Activated CD4-positive, alpha-beta memory T cell treated with anti-CD3 and anti-CD28 coated beads, Interleukin-2, amount 10 ng/mL, durations not matched to agents 7 days and 5 days (primary cell): ENCODE measurements at regions not wholly inside any gene's neighbourhood (a gene's known extent, or its start where the extent isn't known, plus 50 kb on each side); places are given as distances from the start of the nearest gene placed in this dataset.

Source experiments
- CTCF ChIA-PET: fragments of 350-600 bp; sonication (Branson Sonifier 250); formaldehyde crosslinking; loops from one replicate; lab custom pipeline; 2021; ENCODE audit warnings: antibody characterized with exemption, inconsistent platforms; lab: Charles Lee
- POLR2A ChIA-PET: fragments of 350-600 bp; sonication (Branson Sonifier 250); formaldehyde crosslinking; loops from one replicate; lab custom pipeline; 2021; ENCODE audit warnings: antibody characterized with exemption; lab: Charles Lee
- DNase-seq: peaks from one replicate; pipeline ENCODE4 v3.0.0-alpha.2; 2020
- H3K27ac Mint-ChIP-seq: one replicate; pipeline ENCODE4 v1.8.0; 2021; ENCODE audit warnings: mild to moderate bottlenecking, mixed read lengths
- H3K27me3 Mint-ChIP-seq: one replicate; pipeline ENCODE4 v1.8.0; 2021; ENCODE audit warnings: mixed read lengths
- H3K36me3 Mint-ChIP-seq: one replicate; pipeline ENCODE4 v1.8.0; 2021; ENCODE audit warnings: low read depth, mixed read lengths
- H3K4me1 Mint-ChIP-seq: one replicate; pipeline ENCODE4 v1.8.0; 2021; ENCODE audit warnings: mixed read lengths
- H3K4me3 Mint-ChIP-seq: one replicate; pipeline ENCODE4 v1.8.0; 2021; ENCODE audit warnings: mild to moderate bottlenecking, mixed read lengths
- H3K9me3 Mint-ChIP-seq: one replicate; pipeline ENCODE4 v1.8.0; 2021; ENCODE audit warnings: mixed read lengths

GRCh38 chr15:61629269-61629668 is 400.2 kb upstream of the RORA start:
- ChIA-PET POLR2A (no interaction called here), CTCF (no interaction called here)
- no peak for DNase-seq
- no peaks in the 10 kb centered on the region for H3K4me1 Mint-ChIP-seq
- H3K9me3 Mint-ChIP-seq: no peaks in the 10 kb centered on the region
- no peaks in the 10 kb centered on the region for H3K36me3 Mint-ChIP-seq
- H3K27ac Mint-ChIP-seq: no peak overlapping the region
- peaks cover 12% of the 10 kb centered on the region for H3K27me3 Mint-ChIP-seq
- no peak overlapping the region for H3K4me3 Mint-ChIP-seq

- no peaks in the 10 kb centered on the region for H3K4me1 Mint-ChIP-seq
- CTCF ChIA-PET: no interaction called here
- no peaks in the 10 kb centered on the region for H3K9me3 Mint-ChIP-seq
- POLR2A ChIA-PET: no interaction called here
- no peak for DNase-seq
- no peaks in the 10 kb centered on the region for H3K36me3 Mint-ChIP-seq
- no peak overlapping the region for H3K4me3 Mint-ChIP-seq
- peaks cover 10% of the 10 kb centered on the region for H3K27me3 Mint-ChIP-seq
- H3K27ac Mint-ChIP-seq: no peak overlapping the region
Observed at GRCh38 chr15:61624950-61625349, 395.8 kb upstream of the RORA start.

GRCh38 chr15:61623746-61624145 is 394.6 kb upstream of the RORA start:
- Mint-ChIP-seq H3K27me3 (peaks cover 9% of the 10 kb centered on the region), H3K4me1 (no peaks in the 10 kb centered on the region), H3K9me3 (no peaks in the 10 kb centered on the region), H3K4me3 (no peak overlapping the region), H3K27ac (no peak overlapping the region), H3K36me3 (no peaks in the 10 kb centered on the region)
- no peak for DNase-seq
- ChIA-PET CTCF (interaction anchor here (1.2 kb wide), 1 partner anchor 10 kb away, joined by 3 read pairs; no protein-coding TSS in a partner anchor), POLR2A (no interaction called here)

GRCh38 chr15:61621865-61622264 is 392.8 kb upstream of the RORA start:
- no peak overlapping the region for H3K4me3 Mint-ChIP-seq
- ChIA-PET POLR2A (no interaction called here), CTCF (interaction anchor here (0.7 to 2.2 kb wide), 3 partner anchors 12 to 455 kb away, joined by 3 to 5 read pairs (median 3); no protein-coding TSS in a partner anchor)
- no peaks in the 10 kb centered on the region for H3K4me1 Mint-ChIP-seq
- DNase-seq: no peak
- H3K27me3 Mint-ChIP-seq: peaks cover 7% of the 10 kb centered on the region
- no peaks in the 10 kb centered on the region for H3K36me3 Mint-ChIP-seq
- H3K27ac Mint-ChIP-seq: no peak overlapping the region
- H3K9me3 Mint-ChIP-seq: no peaks in the 10 kb centered on the region

GRCh38 chr15:61621146-61621545 is 392.0 kb upstream of the RORA start:
- Mint-ChIP-seq H3K4me1 (no peaks in the 10 kb centered on the region), H3K4me3 (no peak overlapping the region), H3K27me3 (peaks cover 8% of the 10 kb centered on the region), H3K36me3 (no peaks in the 10 kb centered on the region), H3K9me3 (no peaks in the 10 kb centered on the region), H3K27ac (no peak overlapping the region)
- ChIA-PET CTCF (interaction anchor here (0.8 to 2.2 kb wide), 2 partner anchors 13 to 452 kb away, joined by 3 to 5 read pairs; no protein-coding TSS in a partner anchor), POLR2A (no interaction called here)
- DNase-seq: no peak

GRCh38 chr15:61620151-61620550 is 391.0 kb upstream of the RORA start:
- DNase-seq: no peak
- Mint-ChIP-seq H3K4me1 (no peaks in the 10 kb centered on the region), H3K27ac (no peak overlapping the region), H3K4me3 (no peak overlapping the region), H3K36me3 (no peaks in the 10 kb centered on the region), H3K27me3 (peaks cover 9% of the 10 kb centered on the region), H3K9me3 (no peaks in the 10 kb centered on the region)
- ChIA-PET POLR2A (no interaction called here), CTCF (no interaction called here)

GRCh38 chr15:61613729-61614128 is 384.6 kb upstream of the RORA start:
- H3K36me3 Mint-ChIP-seq: no peaks in the 10 kb centered on the region
- no peak overlapping the region for H3K27ac Mint-ChIP-seq
- H3K27me3 Mint-ChIP-seq: peaks cover 10% of the 10 kb centered on the region
- no peaks in the 10 kb centered on the region for H3K4me1 Mint-ChIP-seq
- no peak for DNase-seq
- ChIA-PET POLR2A (no interaction called here), CTCF (no interaction called here)
- H3K9me3 Mint-ChIP-seq: no peaks in the 10 kb centered on the region
- H3K4me3 Mint-ChIP-seq: no peak overlapping the region

GRCh38 chr15:61613138-61613537 is 384.0 kb upstream of the RORA start:
- H3K4me1 Mint-ChIP-seq: no peaks in the 10 kb centered on the region
- CTCF ChIA-PET: no interaction called here
- no peak overlapping the region for H3K27ac Mint-ChIP-seq
- POLR2A ChIA-PET: no interaction called here
- DNase-seq: no peak
- no peak overlapping the region for H3K4me3 Mint-ChIP-seq
- H3K27me3 Mint-ChIP-seq: peaks cover 10% of the 10 kb centered on the region
- H3K9me3 Mint-ChIP-seq: no peaks in the 10 kb centered on the region
- H3K36me3 Mint-ChIP-seq: no peaks in the 10 kb centered on the region

GRCh38 chr15:61612111-61612510 is 383.0 kb upstream of the RORA start:
- H3K36me3 Mint-ChIP-seq: no peaks in the 10 kb centered on the region
- no peak overlapping the region for H3K27ac Mint-ChIP-seq
- DNase-seq: no peak
- H3K9me3 Mint-ChIP-seq: no peaks in the 10 kb centered on the region
- no peaks in the 10 kb centered on the region for H3K4me1 Mint-ChIP-seq
- peaks cover 12% of the 10 kb centered on the region for H3K27me3 Mint-ChIP-seq
- H3K4me3 Mint-ChIP-seq: no peak overlapping the region
- POLR2A ChIA-PET: no interaction called here
- CTCF ChIA-PET: no interaction called here

- H3K27ac Mint-ChIP-seq: no peak overlapping the region
- DNase-seq: no peak
- H3K9me3 Mint-ChIP-seq: no peaks in the 10 kb centered on the region
- no peak overlapping the region for H3K4me3 Mint-ChIP-seq
- CTCF ChIA-PET: no interaction called here
- POLR2A ChIA-PET: no interaction called here
- no peaks in the 10 kb centered on the region for H3K36me3 Mint-ChIP-seq
- peaks cover 5% of the 10 kb centered on the region for H3K27me3 Mint-ChIP-seq
- H3K4me1 Mint-ChIP-seq: no peaks in the 10 kb centered on the region
Observed at GRCh38 chr15:61605343-61605742, 376.2 kb upstream of the RORA start.

- Mint-ChIP-seq H3K4me1 (no peaks in the 10 kb centered on the region), H3K9me3 (no peaks in the 10 kb centered on the region), H3K36me3 (no peaks in the 10 kb centered on the region), H3K27ac (no peak overlapping the region), H3K4me3 (no peak overlapping the region), H3K27me3 (peaks cover 3% of the 10 kb centered on the region)
- no peak for DNase-seq
- CTCF ChIA-PET: no interaction called here
- POLR2A ChIA-PET: no interaction called here
Observed at GRCh38 chr15:61598655-61599054, 369.6 kb upstream of the RORA start.

GRCh38 chr15:61584410-61584809 is 355.3 kb upstream of the RORA start:
- no peak for DNase-seq
- ChIA-PET POLR2A (no interaction called here), CTCF (no interaction called here)
- Mint-ChIP-seq H3K4me1 (no peaks in the 10 kb centered on the region), H3K9me3 (peaks cover 3% of the 10 kb centered on the region), H3K4me3 (no peak overlapping the region), H3K27me3 (no peaks in the 10 kb centered on the region), H3K27ac (no peak overlapping the region), H3K36me3 (no peaks in the 10 kb centered on the region)

GRCh38 chr15:61582092-61582491 is 353.0 kb upstream of the RORA start:
- Mint-ChIP-seq H3K27ac (no peak overlapping the region), H3K9me3 (peaks cover 3% of the 10 kb centered on the region), H3K4me3 (no peak overlapping the region), H3K36me3 (no peaks in the 10 kb centered on the region), H3K27me3 (no peaks in the 10 kb centered on the region), H3K4me1 (no peaks in the 10 kb centered on the region)
- POLR2A ChIA-PET: no interaction called here
- CTCF ChIA-PET: no interaction called here
- DNase-seq: no peak

GRCh38 chr15:61575597-61575996 is 346.5 kb upstream of the RORA start:
- Mint-ChIP-seq H3K27me3 (peaks cover 8% of the 10 kb centered on the region), H3K9me3 (no peaks in the 10 kb centered on the region), H3K27ac (no peak overlapping the region), H3K4me1 (no peaks in the 10 kb centered on the region), H3K4me3 (no peak overlapping the region), H3K36me3 (no peaks in the 10 kb centered on the region)
- no peak for DNase-seq
- ChIA-PET CTCF (interaction anchor here (0.7 kb wide), 1 partner anchor 900 kb away, joined by 4 read pairs; no protein-coding TSS in a partner anchor), POLR2A (no interaction called here)
